A549 (cell line): ENCODE measurements at regions not wholly inside any gene's neighbourhood (a gene's known extent, or its start where the extent isn't known, plus 50 kb on each side); places are given as distances from the start of the nearest gene placed in this dataset.

Source experiments
- ATAC-seq, 2 experiments: fragments of 200-7000 bp in 1 of 2; fragments of >200 bp in 1 of 2; cut with Nextera tagmentation in 1 of 2; cut with Tn5 transposase in 1 of 2; 3 replicates each; pipeline versions ENCODE4 v1.8.0 to v1.9.1; 2018 to 2020; ENCODE audit warnings: mild to moderate bottlenecking in 1 of 2, moderate library complexity in 1 of 2
- CTCF ChIA-PET: fragments of 300-600 bp; sonication (Branson Sonifier 250); formaldehyde crosslinking; extraction: SDS; loops from one replicate; lab custom pipeline; 2021; ENCODE audit warnings: antibody characterized with exemption, inconsistent platforms; lab: Yijun Ruan, JAX
- POLR2A ChIA-PET: fragments of 350-600 bp; formaldehyde crosslinking; extraction: SDS; loops from one replicate; lab custom pipeline; 2021; ENCODE audit warnings: antibody characterized with exemption, inconsistent platforms; lab: Yijun Ruan, JAX
- DNase-seq, 2 experiments: peaks; one replicate each; pipeline versions ENCODE4 v3.0.0 to v3.0.0-alpha.2; 2011 to 2016; ENCODE audit warnings: low read depth in 1 of 2, low spot score in 1 of 2
- FAIRE-seq: peaks from 2 replicates; lab custom pipeline; 2011; peaks lifted over from hg19 to GRCh38; lab: Jason Lieb, UNC
- H3K27ac ChIP-seq, 2 experiments: fragments of >200 bp; sonication (Bioruptor Twin); formaldehyde crosslinking; 3 replicates each; pipeline ENCODE4 v1.5.1; 2016 to 2017
- H3K4me1 ChIP-seq: fragments of >200 bp; sonication (Bioruptor Twin); formaldehyde crosslinking; 3 replicates; pipeline ENCODE4 v1.6.1; 2016
- H3K4me2 ChIP-seq: fragments of >200 bp; sonication (Bioruptor Twin); formaldehyde crosslinking; 3 replicates; pipeline ENCODE4 v1.6.1; 2016
- H3K4me3 ChIP-seq: fragments of >200 bp; sonication (Bioruptor Twin); formaldehyde crosslinking; 3 replicates; pipeline ENCODE4 v1.5.1; 2016
- H3K9me3 ChIP-seq: fragments of >200 bp; sonication (Bioruptor Twin); formaldehyde crosslinking; 3 replicates; pipeline ENCODE4 v1.6.1; 2016
- ATOH8 ChIP-seq: fragments of 250-450 bp; sonication (Bioruptor Pico); IDR thresholded peaks from 2 replicates; pipeline ENCODE4 v1.5.0; 2020; ENCODE audit warnings: low read depth, mild to moderate bottlenecking, moderate library complexity
- BHLHE40 ChIP-seq: IDR thresholded peaks from 2 replicates; pipeline ENCODE4 v1.6.1; 2012; ENCODE audit warnings: low read depth, low read length, inconsistent platforms
- CBX2 ChIP-seq: fragments of 200-600 bp; sonication (generic); IDR thresholded peaks from 2 replicates; pipeline ENCODE4 v1.6.1; 2016; ENCODE audit warnings: low read depth, mild to moderate bottlenecking, borderline replicate concordance
- CEBPB ChIP-seq, 2 experiments: fragments of >200 bp in 1 of 2; sonication (Bioruptor Twin) in 1 of 2; formaldehyde crosslinking in 1 of 2; IDR thresholded peaks; 2 replicates each; pipeline ENCODE4 v1.6.1; 2012 to 2016
- CHD2 ChIP-seq: fragments of 150-350 bp; IDR thresholded peaks from 2 replicates; pipeline ENCODE4 v1.6.1; 2014; ENCODE audit warnings: low read length; ENCODE audit not compliant: partially characterized antibody
- CHD4 ChIP-seq: fragments of 200-600 bp; sonication (generic); IDR thresholded peaks from 2 replicates; pipeline ENCODE4 v1.6.1; 2016; ENCODE audit warnings: antibody characterized with exemption, mild to moderate bottlenecking, borderline replicate concordance
- E2F6 ChIP-seq: IDR thresholded peaks from 2 replicates; pipeline ENCODE4 v1.6.1; 2012; ENCODE audit warnings: low read depth, borderline replicate concordance
- FOXS1 ChIP-seq: fragments of 250-450 bp; sonication (Bioruptor Pico); IDR thresholded peaks from 2 replicates; pipeline ENCODE4 v1.5.0; 2020; ENCODE audit warnings: mild to moderate bottlenecking, moderate library complexity
- GATA3 ChIP-seq: IDR thresholded peaks from 2 replicates; pipeline ENCODE4 v1.6.1; 2012; ENCODE audit warnings: borderline replicate concordance
- HMGXB4 ChIP-seq: fragments of 250-450 bp; sonication (Bioruptor Pico); IDR thresholded peaks from 2 replicates; pipeline ENCODE4 v1.5.0; 2021; ENCODE audit warnings: mild to moderate bottlenecking, moderate library complexity, borderline replicate concordance
- HOXB13 ChIP-seq: fragments of 250-450 bp; sonication (Bioruptor Pico); IDR thresholded peaks from 2 replicates; pipeline ENCODE4 v1.5.0; 2020; ENCODE audit warnings: low read depth, mild to moderate bottlenecking, moderate library complexity
- NFE2L2 ChIP-seq: fragments of 150-350 bp; conservative IDR thresholded peaks from 2 replicates; pipeline ENCODE4 v1.6.1; 2014; ENCODE audit warnings: low read length
- POLR2A ChIP-seq: IDR thresholded peaks from 2 replicates; pipeline ENCODE4 v1.6.1; 2012; ENCODE audit warnings: mild to moderate bottlenecking, low read length
- RAD21 ChIP-seq, 2 experiments: fragments of >200 bp in 1 of 2; sonication (Bioruptor Twin) in 1 of 2; formaldehyde crosslinking in 1 of 2; IDR thresholded peaks in 1 of 2; conservative IDR thresholded peaks in 1 of 2; 2 replicates in 1 of 2; 3 replicates in 1 of 2; pipeline ENCODE4 v1.6.1; 2012 to 2018; ENCODE audit warnings: inconsistent platforms in 1 of 2
- ZFP36 ChIP-seq: fragments of 450-650 bp; IDR thresholded peaks from 2 replicates; pipeline ENCODE4 v1.6.1; 2014; ENCODE audit warnings: borderline replicate concordance; ENCODE audit not compliant: partially characterized antibody
- WGBS: methylation state at CpG from one replicate; pipeline ENCODE4 v1.1.6; 2017; ENCODE audit errors: missing lambda C conversion rate; 5-methylcytosine and 5-hydroxymethylcytosine counted together
- TF ChIP-seq, protein P1 (sequence below): fragments of 450-650 bp; IDR thresholded peaks from 2 replicates; pipeline ENCODE4 v1.6.1; 2014; ENCODE audit warnings: antibody characterized with exemption
- TF ChIP-seq, protein P2 (sequence below): fragments of >200 bp; sonication (Bioruptor Twin); formaldehyde crosslinking; IDR thresholded peaks from 3 replicates; pipeline ENCODE4 v1.6.1; 2016
- TF ChIP-seq, protein P3 (sequence below): IDR thresholded peaks from 2 replicates; pipeline ENCODE4 v1.6.1; 2012
- TF ChIP-seq, protein P4 (sequence below): fragments of >200 bp; sonication (Bioruptor Twin); formaldehyde crosslinking; IDR thresholded peaks from 3 replicates; pipeline ENCODE4 v1.5.1; 2016

GRCh38 chr2:120440521-120441350 is 94.8 kb downstream of the INHBB start:
- H3K9me3 ChIP-seq: no peaks in the 10 kb centered on the region
- ATAC-seq (no peak), FAIRE-seq (no peak), DNase-seq (no peak)
- ChIA-PET POLR2A (no interaction called here), CTCF (interaction anchor here (1.2 to 1.4 kb wide), 2 partner anchors 75 to 97 kb away, joined by 3 to 4 read pairs; no protein-coding TSS in a partner anchor)
- WGBS: 86% methylated on average over 17 of the region's 17 CpGs
- peaks cover 15% of the 10 kb centered on the region for H3K4me1 ChIP-seq
- H3K4me3 ChIP-seq: no peak overlapping the region
- TF ChIP-seq FOXS1 (CRISPR knock-in tag) (no peak), CBX2 (no peak), HOXB13 (CRISPR knock-in tag) (no peak), ATOH8 (CRISPR knock-in tag) (no peak), POLR2A (no peak), E2F6 (no peak), CHD2 (no peak), GATA3 (no peak), CHD4 (no peak), HMGXB4 (CRISPR knock-in tag) (no peak), ZFP36 (no peak), BHLHE40 (no peak), RAD21 (conservative IDR thresholded peaks at IDR 0.05 in 1 of 2, IDR thresholded peaks at IDR 0.05 in 1 of 2) (no peak), CEBPB (IDR thresholded peaks at IDR 0.05) (no peak), NFE2L2 (no peak)
- TF ChIP-seq, protein P1, sequence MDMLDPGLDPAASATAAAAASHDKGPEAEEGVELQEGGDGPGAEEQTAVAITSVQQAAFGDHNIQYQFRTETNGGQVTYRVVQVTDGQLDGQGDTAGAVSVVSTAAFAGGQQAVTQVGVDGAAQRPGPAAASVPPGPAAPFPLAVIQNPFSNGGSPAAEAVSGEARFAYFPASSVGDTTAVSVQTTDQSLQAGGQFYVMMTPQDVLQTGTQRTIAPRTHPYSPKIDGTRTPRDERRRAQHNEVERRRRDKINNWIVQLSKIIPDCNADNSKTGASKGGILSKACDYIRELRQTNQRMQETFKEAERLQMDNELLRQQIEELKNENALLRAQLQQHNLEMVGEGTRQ: no peak
- TF ChIP-seq, protein P2, sequence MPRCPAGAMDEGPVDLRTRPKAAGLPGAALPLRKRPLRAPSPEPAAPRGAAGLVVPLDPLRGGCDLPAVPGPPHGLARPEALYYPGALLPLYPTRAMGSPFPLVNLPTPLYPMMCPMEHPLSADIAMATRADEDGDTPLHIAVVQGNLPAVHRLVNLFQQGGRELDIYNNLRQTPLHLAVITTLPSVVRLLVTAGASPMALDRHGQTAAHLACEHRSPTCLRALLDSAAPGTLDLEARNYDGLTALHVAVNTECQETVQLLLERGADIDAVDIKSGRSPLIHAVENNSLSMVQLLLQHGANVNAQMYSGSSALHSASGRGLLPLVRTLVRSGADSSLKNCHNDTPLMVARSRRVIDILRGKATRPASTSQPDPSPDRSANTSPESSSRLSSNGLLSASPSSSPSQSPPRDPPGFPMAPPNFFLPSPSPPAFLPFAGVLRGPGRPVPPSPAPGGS: no peak
- TF ChIP-seq, protein P3, sequence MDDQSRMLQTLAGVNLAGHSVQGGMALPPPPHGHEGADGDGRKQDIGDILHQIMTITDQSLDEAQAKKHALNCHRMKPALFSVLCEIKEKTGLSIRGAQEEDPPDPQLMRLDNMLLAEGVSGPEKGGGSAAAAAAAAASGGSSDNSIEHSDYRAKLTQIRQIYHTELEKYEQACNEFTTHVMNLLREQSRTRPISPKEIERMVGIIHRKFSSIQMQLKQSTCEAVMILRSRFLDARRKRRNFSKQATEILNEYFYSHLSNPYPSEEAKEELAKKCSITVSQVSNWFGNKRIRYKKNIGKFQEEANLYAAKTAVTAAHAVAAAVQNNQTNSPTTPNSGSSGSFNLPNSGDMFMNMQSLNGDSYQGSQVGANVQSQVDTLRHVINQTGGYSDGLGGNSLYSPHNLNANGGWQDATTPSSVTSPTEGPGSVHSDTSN: no peak
- TF ChIP-seq, protein P4, sequence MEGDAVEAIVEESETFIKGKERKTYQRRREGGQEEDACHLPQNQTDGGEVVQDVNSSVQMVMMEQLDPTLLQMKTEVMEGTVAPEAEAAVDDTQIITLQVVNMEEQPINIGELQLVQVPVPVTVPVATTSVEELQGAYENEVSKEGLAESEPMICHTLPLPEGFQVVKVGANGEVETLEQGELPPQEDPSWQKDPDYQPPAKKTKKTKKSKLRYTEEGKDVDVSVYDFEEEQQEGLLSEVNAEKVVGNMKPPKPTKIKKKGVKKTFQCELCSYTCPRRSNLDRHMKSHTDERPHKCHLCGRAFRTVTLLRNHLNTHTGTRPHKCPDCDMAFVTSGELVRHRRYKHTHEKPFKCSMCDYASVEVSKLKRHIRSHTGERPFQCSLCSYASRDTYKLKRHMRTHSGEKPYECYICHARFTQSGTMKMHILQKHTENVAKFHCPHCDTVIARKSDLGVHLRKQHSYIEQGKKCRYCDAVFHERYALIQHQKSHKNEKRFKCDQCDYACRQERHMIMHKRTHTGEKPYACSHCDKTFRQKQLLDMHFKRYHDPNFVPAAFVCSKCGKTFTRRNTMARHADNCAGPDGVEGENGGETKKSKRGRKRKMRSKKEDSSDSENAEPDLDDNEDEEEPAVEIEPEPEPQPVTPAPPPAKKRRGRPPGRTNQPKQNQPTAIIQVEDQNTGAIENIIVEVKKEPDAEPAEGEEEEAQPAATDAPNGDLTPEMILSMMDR: no peak
- no peak overlapping the region for H3K4me2 ChIP-seq
- no peak overlapping the region for H3K27ac ChIP-seq
